ENCODE measurements at regions not wholly inside any gene's neighbourhood (a gene's known extent, or its start where the extent isn't known, plus 50 kb on each side); places are given as distances from the start of the nearest gene placed in this dataset.

- TF ChIP-seq CTCF (IDR thresholded peaks at IDR 0.05) (no peak), POLR2A (IDR thresholded peaks at IDR 0.05) (no peak)
These were observed 502.4 kb downstream of the NLGN4X start for GRCh38 chrX:5726224-5726623.
